Activated CD8-positive, alpha-beta T cell treated with anti-CD3 and anti-CD28 coated beads, Interleukin-2, amount 10 ng/mL, durations not matched to agents 7 days and 5 days (primary cell): ENCODE measurements at regions not wholly inside any gene's neighbourhood (a gene's known extent, or its start where the extent isn't known, plus 50 kb on each side); places are given as distances from the start of the nearest gene placed in this dataset.

Source experiments
- ATAC-seq: fragments of 150-1000 bp; cut with Tn5 transposase; one replicate; pipeline ENCODE4 v1.10.0; 2021; ENCODE audit warnings: moderate library complexity
- CTCF ChIA-PET: fragments of 350-600 bp; sonication (Branson Sonifier 250); formaldehyde crosslinking; loops from one replicate; lab custom pipeline; 2021; ENCODE audit warnings: antibody characterized with exemption; lab: Charles Lee
- POLR2A ChIA-PET: fragments of 350-600 bp; sonication (Branson Sonifier 250); formaldehyde crosslinking; loops from one replicate; lab custom pipeline; 2021; ENCODE audit warnings: antibody characterized with exemption; lab: Charles Lee
- DNase-seq: peaks from one replicate; pipeline ENCODE4 v3.0.0-alpha.2; 2020
- H3K27ac Mint-ChIP-seq: one replicate; pipeline ENCODE4 v1.8.0; 2021; ENCODE audit warnings: mild to moderate bottlenecking, mixed read lengths
- H3K27me3 Mint-ChIP-seq: one replicate; pipeline ENCODE4 v1.8.0; 2021; ENCODE audit warnings: low read depth, mixed read lengths
- H3K36me3 Mint-ChIP-seq: one replicate; pipeline ENCODE4 v1.8.0; 2021; ENCODE audit warnings: low read depth, mixed read lengths
- H3K4me1 Mint-ChIP-seq: one replicate; pipeline ENCODE4 v1.8.0; 2021; ENCODE audit warnings: low read depth, mixed read lengths
- H3K4me3 Mint-ChIP-seq: one replicate; pipeline ENCODE4 v1.8.0; 2021; ENCODE audit warnings: mild to moderate bottlenecking, mixed read lengths
- H3K9me3 Mint-ChIP-seq: one replicate; pipeline ENCODE4 v1.8.0; 2022; ENCODE audit warnings: mixed read lengths; ENCODE audit not compliant: insufficient read depth

- peaks cover 8% of the 10 kb centered on the region for H3K4me1 Mint-ChIP-seq
- no peaks in the 10 kb centered on the region for H3K27me3 Mint-ChIP-seq
- no peak for ATAC-seq
- H3K9me3 Mint-ChIP-seq, result peaks cover 36% of the 10 kb centered on the region
- H3K27ac Mint-ChIP-seq, result no peak overlapping the region
- ChIA-PET POLR2A (no interaction called here), CTCF (no interaction called here)
- no peak overlapping the region for H3K4me3 Mint-ChIP-seq
- H3K36me3 Mint-ChIP-seq, result peaks cover 67% of the 10 kb centered on the region
- no peak for DNase-seq
Observed at GRCh38 chr7:149570784-149571183, 73.2 kb upstream of the ZNF746 start.

GRCh38 chr7:149569726-149570422 is 72.3 kb upstream of the ZNF746 start:
- H3K27ac Mint-ChIP-seq, result no peak overlapping the region
- no peak overlapping the region for H3K4me3 Mint-ChIP-seq
- ATAC-seq (no peak), DNase-seq (no peak)
- peaks cover 36% of the 10 kb centered on the region for H3K9me3 Mint-ChIP-seq
- peaks cover 9% of the 10 kb centered on the region for H3K4me1 Mint-ChIP-seq
- H3K27me3 Mint-ChIP-seq, result no peaks in the 10 kb centered on the region
- ChIA-PET POLR2A (no interaction called here), CTCF (interaction anchor here (1.6 kb wide), 1 partner anchor 12 kb away, joined by 4 read pairs; no protein-coding TSS in a partner anchor)
- H3K36me3 Mint-ChIP-seq, result peaks cover 72% of the 10 kb centered on the region

GRCh38 chr7:149569025-149569725 is 71.6 kb upstream of the ZNF746 start:
- peaks cover 75% of the 10 kb centered on the region for H3K36me3 Mint-ChIP-seq
- ChIA-PET POLR2A (no interaction called here), CTCF (interaction anchor here (1.6 to 1.7 kb wide), 2 partner anchors 12 to 13 kb away, joined by 4 to 5 read pairs; no protein-coding TSS in a partner anchor)
- no peak overlapping the region for H3K4me3 Mint-ChIP-seq
- peaks cover 31% of the 10 kb centered on the region for H3K9me3 Mint-ChIP-seq
- ATAC-seq (no peak), DNase-seq (no peak)
- H3K4me1 Mint-ChIP-seq, result peaks cover 9% of the 10 kb centered on the region
- no peaks in the 10 kb centered on the region for H3K27me3 Mint-ChIP-seq
- no peak overlapping the region for H3K27ac Mint-ChIP-seq

- DNase-seq, result no peak
- peaks cover 78% of the 10 kb centered on the region for H3K36me3 Mint-ChIP-seq
Observed at GRCh38 chr7:149568218-149568617, 70.6 kb upstream of the ZNF746 start.

GRCh38 chr7:149566103-149566502 is 68.5 kb upstream of the ZNF746 start:
- Mint-ChIP-seq H3K27ac (no peak overlapping the region), H3K36me3 (peaks cover 64% of the 10 kb centered on the region), H3K4me3 (no peak overlapping the region), H3K4me1 (peaks cover 9% of the 10 kb centered on the region), H3K9me3 (peaks cover 19% of the 10 kb centered on the region), H3K27me3 (no peaks in the 10 kb centered on the region)
- ATAC-seq (no peak), DNase-seq (no peak)
- ChIA-PET CTCF (no interaction called here), POLR2A (no interaction called here)

More at GRCh38 chr7:149568218-149568617, 70.6 kb upstream of the ZNF746 start:
- peaks cover 9% of the 10 kb centered on the region for H3K4me1 Mint-ChIP-seq
- CTCF ChIA-PET, result interaction anchor here (1.6 to 1.7 kb wide), 2 partner anchors 12 to 13 kb away, joined by 4 to 5 read pairs; no protein-coding TSS in a partner anchor
- POLR2A ChIA-PET, result no interaction called here
- no peaks in the 10 kb centered on the region for H3K27me3 Mint-ChIP-seq
- peaks cover 31% of the 10 kb centered on the region for H3K9me3 Mint-ChIP-seq
- H3K4me3 Mint-ChIP-seq, result no peak overlapping the region
- ATAC-seq, result no peak
- H3K27ac Mint-ChIP-seq, result no peak overlapping the region

- DNase-seq (no peak), ATAC-seq (no peak)
- H3K9me3 Mint-ChIP-seq, result peaks cover 17% of the 10 kb centered on the region
- no peak overlapping the region for H3K27ac Mint-ChIP-seq
- no peaks in the 10 kb centered on the region for H3K27me3 Mint-ChIP-seq
- no peak overlapping the region for H3K4me3 Mint-ChIP-seq
- POLR2A ChIA-PET, result no interaction called here
- peaks cover 64% of the 10 kb centered on the region for H3K36me3 Mint-ChIP-seq
- CTCF ChIA-PET, result interaction anchor here (0.9 to 1.1 kb wide), 2 partner anchors 105 to 304 kb away, joined by 3 read pairs; partner anchors contain the start of genes ZNF777 and ZNF783
- peaks cover 12% of the 10 kb centered on the region for H3K4me1 Mint-ChIP-seq
Observed at GRCh38 chr7:149565096-149565382, 67.4 kb upstream of the ZNF746 start.

GRCh38 chr7:149564340-149565095 is 66.9 kb upstream of the ZNF746 start:
- ChIA-PET CTCF (interaction anchor here (0.9 to 1.1 kb wide), 2 partner anchors 104 to 303 kb away, joined by 3 read pairs; partner anchors contain the start of genes ZNF777 and ZNF783), POLR2A (no interaction called here)
- Mint-ChIP-seq H3K27ac (no peak overlapping the region), H3K9me3 (peaks cover 12% of the 10 kb centered on the region), H3K27me3 (no peaks in the 10 kb centered on the region), H3K4me3 (no peak overlapping the region), H3K36me3 (peaks cover 61% of the 10 kb centered on the region), H3K4me1 (peaks cover 15% of the 10 kb centered on the region)
- ATAC-seq (no peak), DNase-seq (no peak)

GRCh38 chr7:149562602-149563001 is 65.0 kb upstream of the ZNF746 start:
- Mint-ChIP-seq H3K9me3 (peaks cover 4% of the 10 kb centered on the region), H3K4me3 (no peak overlapping the region), H3K27me3 (no peaks in the 10 kb centered on the region), H3K4me1 (peaks cover 15% of the 10 kb centered on the region), H3K27ac (no peak overlapping the region), H3K36me3 (peaks cover 56% of the 10 kb centered on the region)
- ATAC-seq (no peak), DNase-seq (no peak)
- POLR2A ChIA-PET, result no interaction called here
- CTCF ChIA-PET, result interaction anchor here (1.2 kb wide), 1 partner anchor 67 kb away, joined by 3 read pairs; no protein-coding TSS in a partner anchor

GRCh38 chr7:149561072-149561471 is 63.5 kb upstream of the ZNF746 start:
- no peak for ATAC-seq
- no peak for DNase-seq
- H3K9me3 Mint-ChIP-seq, result peaks cover 4% of the 10 kb centered on the region
- ChIA-PET POLR2A (no interaction called here), CTCF (no interaction called here)
- H3K27me3 Mint-ChIP-seq, result no peaks in the 10 kb centered on the region
- no peak overlapping the region for H3K4me3 Mint-ChIP-seq
- peaks cover 54% of the 10 kb centered on the region for H3K36me3 Mint-ChIP-seq
- peaks cover 9% of the 10 kb centered on the region for H3K4me1 Mint-ChIP-seq
- no peak overlapping the region for H3K27ac Mint-ChIP-seq

- Mint-ChIP-seq H3K9me3 (peaks cover 4% of the 10 kb centered on the region), H3K27ac (no peak overlapping the region), H3K4me3 (no peak overlapping the region), H3K36me3 (peaks cover 50% of the 10 kb centered on the region), H3K27me3 (no peaks in the 10 kb centered on the region), H3K4me1 (peaks cover 6% of the 10 kb centered on the region)
- ChIA-PET CTCF (no interaction called here), POLR2A (no interaction called here)
- DNase-seq (no peak), ATAC-seq (no peak)
Observed at GRCh38 chr7:149559711-149560110, 62.1 kb upstream of the ZNF746 start.

GRCh38 chr7:149558149-149558861 is 60.7 kb upstream of the ZNF746 start:
- Mint-ChIP-seq H3K4me3 (no peak overlapping the region), H3K27ac (no peak overlapping the region), H3K36me3 (peaks cover 40% of the 10 kb centered on the region), H3K4me1 (peaks cover 6% of the 10 kb centered on the region), H3K9me3 (no peaks in the 10 kb centered on the region), H3K27me3 (no peaks in the 10 kb centered on the region)
- ChIA-PET CTCF (no interaction called here), POLR2A (no interaction called here)
- no peak for ATAC-seq
- no peak for DNase-seq
